NOMO-1 (cell line): ENCODE measurements at regions not wholly inside any gene's neighbourhood (a gene's known extent, or its start where the extent isn't known, plus 50 kb on each side); places are given as distances from the start of the nearest gene placed in this dataset.
A peak's percentile ranks its signal among the peaks of the same experiment; 100 is the strongest.

Source experiments
- DNase-seq, 2 experiments: peaks; one replicate each; lab custom pipeline; 2025; ENCODE audit not compliant: unreplicated experiment in 2 of 2; lab: John Stamatoyannopoulos, UW

DNA sequence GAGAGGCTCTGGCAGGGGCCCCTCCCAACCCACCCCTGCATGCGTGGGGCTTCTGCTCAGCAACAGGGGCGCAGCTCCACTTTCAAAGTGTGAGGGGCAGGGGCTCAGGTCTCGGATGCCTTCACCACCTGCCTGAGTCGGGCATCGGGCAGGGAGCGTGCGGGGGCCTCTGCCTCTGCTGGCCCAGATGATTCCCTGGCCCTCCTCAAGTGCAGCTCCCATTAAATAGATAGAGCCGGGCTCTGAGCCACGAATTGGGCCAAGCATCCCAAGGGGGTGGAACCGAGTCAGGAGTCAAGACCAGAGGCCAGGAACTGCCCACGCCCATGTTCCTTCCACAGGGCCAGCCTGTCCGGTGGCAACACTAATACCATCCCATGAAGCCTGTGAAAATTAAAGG is 108.9 kb upstream of the FAM20C start:
- no peak for DNase-seq

DNA sequence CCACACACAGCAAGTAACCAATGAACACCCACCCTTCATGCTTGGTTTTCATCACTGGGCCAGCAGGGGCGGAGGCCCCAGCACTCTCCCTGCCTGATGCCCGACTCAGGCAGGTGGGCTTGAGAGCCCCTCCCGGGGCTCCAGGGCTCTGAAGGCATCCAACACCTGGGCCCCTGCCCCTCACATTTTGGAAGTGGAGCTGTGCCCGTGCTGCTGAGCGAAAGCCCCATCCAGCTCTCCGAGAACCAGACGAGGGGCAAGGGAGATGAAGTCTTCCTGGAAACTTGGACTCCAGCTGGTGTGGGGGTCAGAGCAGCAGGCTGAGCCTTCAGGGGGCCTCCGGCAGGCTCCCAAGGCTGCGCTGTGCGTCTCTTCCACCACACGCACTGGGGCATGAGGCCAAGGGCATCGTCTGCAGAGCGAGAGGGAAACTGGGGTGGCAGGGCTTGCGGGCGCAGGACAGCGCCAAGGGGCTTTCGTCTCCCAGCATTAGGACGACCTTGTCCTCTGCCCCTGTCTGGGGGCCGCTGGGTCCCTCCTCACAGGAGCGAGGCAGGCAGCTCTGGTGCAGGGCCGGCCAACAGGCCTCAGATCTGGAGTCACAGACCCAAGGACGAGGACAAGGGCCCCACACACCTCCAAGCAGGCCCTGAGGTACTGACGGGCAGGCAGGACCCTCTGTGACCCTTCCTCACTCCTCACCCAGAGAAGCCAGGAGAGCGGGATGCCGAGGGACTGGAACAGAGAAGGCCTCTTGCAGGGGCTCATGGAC is 108.3 kb upstream of the FAM20C start:
- no peak for DNase-seq

DNA sequence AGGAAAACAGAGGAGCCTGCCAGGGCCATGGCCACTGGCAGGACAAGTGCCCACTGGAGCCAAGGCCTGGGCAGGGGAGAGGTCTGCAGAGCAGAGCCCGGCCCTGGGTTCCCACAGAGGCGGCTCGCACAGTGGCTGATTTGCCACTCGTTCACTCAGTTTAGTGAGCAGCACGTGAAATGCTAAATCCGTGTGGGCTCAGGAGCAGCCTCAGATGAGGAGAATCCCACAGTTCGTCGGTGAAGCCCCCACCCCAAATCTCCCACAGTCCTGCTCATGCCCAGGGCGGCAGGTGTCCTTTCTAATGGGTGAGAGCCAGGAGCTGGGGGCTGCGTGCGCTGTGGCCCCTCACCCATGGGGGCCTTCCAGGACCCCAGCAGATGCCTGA is 107.7 kb upstream of the FAM20C start:
- no peak for DNase-seq

DNA sequence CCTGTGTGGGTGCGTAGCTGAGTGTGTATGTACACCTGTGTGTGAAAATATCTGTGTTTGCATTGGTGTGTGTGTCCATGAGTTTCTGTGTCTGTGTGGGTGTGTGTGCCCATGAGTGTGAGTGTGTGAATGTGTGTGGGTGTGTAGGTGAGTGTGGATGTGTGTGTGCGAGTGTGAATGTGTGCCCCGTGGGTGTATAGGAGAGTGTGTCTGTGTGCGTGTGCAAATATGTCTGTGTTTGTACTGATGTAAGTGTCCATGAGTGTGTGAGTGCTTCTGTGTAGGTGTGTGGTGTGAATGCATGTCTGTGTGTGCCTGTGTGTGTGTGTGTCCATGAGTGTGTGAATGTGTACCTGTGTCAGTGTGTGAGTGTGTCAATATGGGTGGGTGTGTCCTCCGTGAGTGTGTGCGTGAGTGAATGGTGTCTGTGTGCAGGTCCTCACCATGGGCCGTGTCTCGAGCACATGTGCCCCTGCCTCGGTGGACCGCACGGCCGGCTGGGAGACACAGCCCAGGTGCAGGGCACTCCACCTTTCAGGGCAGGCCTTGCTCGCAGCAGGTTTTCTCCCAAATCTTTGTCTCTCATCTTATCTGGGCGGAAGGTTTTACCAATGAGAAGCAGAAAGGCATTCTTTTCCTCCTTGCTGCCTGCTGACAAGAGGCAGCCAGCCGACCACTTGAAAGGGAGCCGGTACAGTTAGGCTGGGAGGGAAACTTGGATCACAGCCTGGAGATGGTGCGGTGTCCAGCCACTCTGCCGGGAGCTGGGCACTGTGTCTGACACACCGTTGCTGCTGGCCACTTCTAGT is 107.1 kb upstream of the FAM20C start:
- no peak for DNase-seq

DNA sequence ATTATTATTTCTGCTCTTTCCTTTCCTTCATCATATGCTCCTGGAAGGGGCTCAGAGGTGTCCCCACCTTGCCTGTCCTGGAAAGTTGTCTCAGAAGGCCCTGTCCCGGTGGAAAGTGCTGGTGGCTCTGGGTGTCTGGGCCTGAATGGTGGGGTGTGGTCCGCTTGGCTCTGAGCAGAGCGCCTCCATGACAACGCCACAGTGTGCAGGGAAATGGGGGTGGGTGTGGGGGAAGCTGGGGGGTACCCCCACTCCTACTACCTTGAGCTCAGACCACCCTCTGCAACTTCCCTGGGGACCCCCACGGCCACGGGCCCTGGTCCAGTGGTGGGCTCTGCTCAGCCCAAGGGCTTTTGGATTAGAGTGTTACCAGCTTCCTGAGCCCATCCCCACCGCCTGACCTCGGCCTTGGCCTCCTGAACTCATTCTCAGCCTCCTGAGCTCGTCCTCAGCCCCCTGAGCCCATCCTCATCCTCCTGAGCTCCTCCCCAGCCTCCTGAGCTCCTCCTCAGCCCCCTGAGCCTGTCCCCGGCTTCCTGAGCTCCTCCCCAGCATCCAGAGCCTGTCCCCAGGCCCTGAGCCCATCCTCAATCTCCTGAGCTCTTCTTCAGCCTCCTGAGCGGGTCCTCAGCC is 106.4 kb upstream of the FAM20C start:
- DNase-seq = no peak

DNA sequence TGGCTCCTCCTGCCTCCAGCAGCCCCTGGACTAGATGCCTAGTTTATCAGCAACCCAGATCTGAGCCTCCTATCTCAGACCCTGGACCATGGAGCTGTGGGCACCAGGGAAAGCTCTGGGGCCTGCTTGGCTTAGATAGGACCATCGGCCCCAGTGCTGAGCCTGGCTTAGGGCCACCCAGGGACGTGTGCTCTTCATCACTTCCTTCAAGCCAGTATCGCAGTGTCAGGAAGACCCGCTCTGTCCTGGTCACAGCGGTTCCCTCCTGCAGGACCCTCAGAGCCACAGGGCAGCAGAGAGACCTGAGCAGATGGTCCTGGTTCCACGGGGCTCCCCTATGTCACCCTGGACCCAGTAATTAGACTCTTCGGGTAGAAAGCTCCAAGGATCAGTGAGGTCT is 105.7 kb upstream of the FAM20C start:
- no peak for DNase-seq

DNA sequence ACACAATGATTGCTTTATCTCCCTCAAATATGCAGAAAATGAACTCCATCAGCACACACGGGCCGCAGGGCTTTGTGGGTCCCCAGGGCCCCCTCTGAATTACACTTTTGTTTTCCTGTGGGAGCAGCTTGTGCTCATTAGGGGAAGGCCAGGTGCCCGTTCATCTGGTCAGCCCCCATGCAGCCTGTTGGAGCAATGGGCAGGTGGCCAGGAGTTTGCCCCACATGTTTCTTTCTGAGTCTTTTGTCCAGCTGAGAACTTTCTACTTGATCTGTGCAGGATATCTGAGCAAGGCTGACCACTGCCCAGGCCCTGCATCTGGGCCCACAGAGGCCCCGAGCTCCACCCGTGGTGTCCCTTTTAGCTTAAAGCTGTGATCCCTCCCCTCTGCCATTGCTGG is 105.3 kb upstream of the FAM20C start:
- DNase-seq = no peak

DNA sequence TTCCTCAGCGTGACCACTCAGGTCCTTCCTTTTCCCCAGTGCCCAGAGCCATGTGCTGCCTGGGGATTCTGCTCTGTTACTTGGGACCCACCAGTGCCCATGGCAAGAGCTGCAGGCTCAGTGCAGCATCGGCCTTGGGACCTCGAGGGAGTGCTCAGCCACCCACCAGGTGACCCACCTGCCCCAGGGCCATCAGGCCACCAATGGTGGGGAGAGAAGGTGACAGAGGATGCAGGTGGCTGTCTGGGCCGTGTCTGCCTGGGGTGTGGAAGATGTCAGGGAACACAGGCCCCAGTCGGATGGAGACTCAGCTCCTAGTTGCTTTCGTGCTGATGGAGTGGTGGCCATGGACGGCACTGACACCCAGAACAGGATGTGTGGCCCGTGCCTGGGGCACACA is 104.7 kb upstream of the FAM20C start:
- no peak for DNase-seq

DNA sequence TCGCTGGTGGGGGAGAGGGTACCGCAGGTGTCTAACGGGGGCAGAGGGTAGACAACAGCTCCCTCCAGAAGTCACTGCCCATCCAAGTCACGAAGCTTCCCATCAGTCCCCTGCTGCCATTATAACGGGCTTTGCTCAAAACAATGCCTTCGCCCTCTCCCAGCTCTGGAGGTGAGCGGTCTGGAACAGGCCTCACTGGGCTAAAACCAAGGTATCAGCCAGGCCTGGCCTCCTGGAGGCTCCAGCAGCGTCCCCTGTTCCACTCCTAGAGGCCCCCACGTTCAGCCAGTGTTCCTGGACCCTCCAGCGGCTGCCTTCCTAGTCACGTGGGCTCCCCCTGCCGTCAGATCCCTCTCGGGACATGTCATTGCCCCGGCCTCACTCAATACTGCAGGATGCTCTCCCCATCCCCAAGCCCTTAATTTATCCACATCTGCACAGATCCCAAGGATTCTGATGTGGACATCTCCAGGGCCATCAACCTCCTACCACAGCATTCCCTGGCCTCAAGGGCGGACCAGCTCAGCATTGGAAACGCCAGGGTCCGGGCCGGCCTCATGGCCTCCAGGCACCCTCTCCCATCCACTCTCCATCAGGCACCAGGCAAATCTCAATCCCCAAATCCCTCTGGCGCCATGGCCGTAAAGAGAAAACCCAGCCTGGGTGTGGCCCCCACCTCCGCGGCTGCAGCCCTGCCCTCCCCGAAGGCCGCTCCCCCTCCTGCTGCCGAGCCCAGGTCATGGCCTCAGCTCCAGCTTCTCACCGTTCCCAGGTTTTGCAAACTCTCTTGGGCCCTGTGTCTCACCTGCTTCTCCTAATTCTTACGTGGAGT is 104.1 kb upstream of the FAM20C start:
- DNase-seq = no peak

DNA sequence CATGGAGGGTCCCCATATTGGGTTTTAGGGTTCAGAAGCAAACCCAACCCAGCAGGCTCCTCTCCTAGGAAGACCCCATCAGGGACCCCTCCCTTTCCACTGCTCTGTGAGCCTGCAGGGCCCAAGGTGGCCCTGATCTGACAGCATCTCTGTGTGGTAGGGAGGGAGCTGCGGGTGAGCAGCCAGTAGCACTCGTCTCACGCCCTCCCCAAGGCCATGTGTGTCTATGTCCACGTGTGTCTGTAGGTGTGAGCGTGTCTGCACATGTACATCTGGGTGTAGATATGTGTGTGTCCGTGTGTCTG is 103.5 kb upstream of the FAM20C start:
- no peak for DNase-seq

DNA sequence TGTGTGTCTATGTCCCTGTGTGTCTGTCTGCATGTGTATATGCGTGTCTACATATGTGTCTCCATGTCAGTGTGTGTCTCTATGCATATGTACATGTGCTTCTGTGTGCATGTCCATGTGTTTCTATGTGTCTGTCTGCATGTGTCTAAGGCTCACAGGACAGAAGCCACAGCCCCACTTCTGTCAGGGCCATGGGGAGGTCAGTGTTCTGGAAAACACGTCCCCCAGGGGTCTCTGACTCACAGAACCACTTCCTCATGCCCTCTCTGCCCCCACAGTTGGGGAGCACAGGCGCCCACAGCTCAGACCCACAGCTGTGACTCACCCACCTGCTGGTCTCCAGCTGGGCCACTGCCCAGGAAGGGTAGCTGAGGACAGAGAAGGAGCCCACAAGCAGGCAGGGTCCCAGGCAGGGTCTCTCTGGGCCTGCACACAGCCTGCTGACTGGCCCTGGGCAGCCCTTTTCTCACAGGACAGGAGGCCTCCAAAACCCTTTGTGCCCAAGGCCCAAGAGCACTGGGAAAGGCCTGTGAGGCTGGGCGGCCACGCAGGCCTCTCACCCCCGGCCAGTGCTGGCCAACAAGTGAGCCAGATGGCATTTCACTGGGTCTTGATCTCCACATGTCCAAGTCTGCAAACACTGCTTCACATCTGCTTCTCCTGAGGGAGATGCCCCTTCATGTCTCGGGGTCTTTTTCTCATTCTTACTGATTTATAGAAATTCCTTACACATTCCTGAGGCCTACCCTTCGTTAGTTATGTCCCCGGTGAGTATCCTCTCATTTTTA is 102.9 kb upstream of the FAM20C start:
- DNase-seq = peak; percentile 45 to 59

DNA sequence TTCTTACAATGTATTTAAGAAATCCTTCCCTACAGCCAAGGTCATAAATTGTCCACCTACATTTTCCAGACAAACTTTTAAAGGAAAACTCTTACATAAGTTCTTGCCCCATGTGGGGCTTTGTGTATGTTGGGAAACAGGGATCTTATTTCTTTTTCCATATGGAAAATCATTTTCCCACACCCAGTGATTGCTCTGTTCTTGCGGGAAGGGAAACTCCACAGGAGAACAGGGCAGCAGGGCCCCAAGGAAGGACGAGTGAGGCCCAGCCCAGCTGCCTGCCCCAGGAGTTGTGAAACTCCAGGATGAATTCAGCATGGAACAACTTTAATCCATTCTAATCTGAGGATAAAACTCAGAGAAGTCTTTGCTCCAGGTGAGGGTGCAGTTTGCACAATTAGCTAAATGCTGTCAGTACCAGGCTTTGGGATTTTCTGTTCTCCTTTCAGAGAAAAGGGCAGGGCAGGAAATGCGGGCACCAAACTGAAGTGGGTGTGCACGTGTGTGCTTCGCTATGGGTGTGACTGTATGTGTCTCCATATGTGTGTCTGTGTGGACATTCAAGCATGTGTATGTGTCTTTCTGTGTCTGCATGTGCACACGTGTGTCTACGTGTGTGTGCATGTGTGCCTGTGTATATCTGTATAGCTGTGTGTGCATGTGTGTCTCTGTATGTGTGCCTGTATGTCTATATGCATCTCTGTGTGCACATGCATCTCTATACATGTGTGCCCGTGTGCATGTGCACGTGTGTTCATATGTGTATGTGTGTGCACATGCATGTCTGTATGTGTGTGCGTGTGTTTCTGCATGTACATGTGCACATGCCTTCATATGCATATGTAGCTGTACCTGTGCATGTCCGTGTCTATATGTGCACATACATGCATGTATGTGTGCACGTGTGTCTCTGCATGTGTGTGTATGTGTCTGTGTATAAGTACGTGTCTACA is 102.0 kb upstream of the FAM20C start:
- DNase-seq = peak; percentile 60 to 71

DNA sequence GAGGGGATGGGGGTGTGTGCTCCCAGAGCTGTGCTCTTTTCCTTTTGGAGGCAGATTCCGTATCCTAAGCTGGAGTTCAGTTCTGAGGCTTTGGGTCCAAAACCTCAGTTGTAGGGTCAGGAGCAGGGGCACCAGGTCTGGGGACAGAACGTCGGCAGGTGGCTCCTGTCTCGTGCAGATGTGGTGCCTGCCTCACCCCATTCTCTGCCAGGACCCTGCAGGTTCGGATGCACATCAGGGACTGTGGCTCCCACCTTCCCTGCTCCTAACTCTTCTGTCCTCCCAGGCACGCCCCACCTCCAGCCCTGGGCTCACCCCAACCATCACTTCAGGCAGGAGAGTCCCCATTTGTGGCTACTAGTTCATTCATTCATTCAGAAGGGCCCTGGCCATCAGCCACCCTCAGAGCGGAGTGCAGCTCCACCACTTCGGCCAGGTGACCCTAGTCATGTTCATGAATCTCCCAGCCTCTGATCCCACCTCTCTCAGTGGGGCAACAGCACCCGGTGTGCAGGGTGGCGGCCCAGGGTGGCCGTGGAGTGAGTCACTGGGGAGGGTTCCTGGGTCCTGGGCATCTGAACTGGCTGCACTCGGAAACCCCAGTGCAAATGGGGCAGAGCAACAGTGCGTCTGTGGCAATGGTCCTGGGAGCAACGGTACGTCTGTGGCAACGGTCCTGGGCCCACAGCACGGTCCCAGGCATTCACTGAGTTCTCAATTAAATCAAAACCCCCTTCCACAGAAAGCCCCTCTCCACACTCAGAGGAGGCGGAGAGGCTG is 100.8 kb upstream of the FAM20C start:
- no peak for DNase-seq

DNA sequence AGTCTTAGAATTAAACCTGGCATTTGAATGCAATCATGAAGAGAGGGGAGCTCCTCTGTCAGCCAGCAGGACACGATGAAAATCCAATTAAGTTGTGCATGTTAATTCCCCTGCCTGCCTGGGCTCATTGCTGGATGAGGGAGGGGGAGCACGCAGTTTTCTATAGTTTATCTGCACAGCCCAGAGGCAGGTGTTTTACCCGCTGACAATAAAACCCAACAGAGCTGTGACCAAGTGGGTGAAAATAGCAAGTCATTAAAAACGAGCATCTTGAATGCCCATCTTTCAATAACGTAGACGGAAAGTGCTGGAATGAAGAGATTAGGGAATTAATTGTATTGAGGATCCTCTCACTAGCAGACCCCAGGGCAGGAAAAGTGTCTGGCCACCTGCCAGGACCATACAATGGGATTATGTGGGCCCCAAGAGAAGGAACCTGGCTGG is 100.1 kb upstream of the FAM20C start:
- no peak for DNase-seq

DNA sequence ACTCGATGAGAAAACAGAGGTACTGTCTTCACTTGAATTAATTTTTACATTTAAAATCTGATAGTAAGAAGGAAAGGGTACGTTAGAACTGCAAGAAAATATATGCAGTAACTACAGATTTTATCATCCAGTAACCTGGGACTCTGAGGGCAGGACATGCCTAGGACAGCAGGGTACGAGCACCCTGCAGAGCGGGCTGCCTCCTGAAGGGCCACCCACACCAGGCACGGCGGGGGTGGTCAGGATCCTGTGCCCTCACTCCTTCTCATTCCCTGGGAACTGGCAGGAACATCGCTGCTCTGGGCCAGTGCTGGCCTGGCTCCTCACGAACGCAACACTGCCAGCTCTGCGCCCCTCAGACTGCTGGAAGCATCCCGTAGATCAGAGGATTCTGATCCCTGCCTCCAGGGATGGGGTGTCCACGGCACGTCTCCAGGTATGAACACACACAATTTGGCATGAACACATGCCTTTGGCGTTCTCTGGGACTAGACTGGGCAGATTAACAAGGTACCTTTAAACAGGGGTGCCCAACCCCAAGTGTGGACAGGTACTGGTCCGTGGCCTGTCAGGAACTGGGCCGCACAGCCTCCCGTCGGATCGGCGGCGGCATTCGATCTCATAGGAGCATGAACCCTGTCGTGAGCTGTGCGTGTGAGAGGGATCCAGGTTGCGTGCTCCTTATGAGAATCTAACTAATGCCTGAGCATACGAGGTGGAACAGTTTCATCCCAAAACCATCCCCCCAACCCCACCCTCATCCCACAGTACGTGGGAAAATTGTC is 99.3 kb upstream of the FAM20C start:
- DNase-seq = no peak

DNA sequence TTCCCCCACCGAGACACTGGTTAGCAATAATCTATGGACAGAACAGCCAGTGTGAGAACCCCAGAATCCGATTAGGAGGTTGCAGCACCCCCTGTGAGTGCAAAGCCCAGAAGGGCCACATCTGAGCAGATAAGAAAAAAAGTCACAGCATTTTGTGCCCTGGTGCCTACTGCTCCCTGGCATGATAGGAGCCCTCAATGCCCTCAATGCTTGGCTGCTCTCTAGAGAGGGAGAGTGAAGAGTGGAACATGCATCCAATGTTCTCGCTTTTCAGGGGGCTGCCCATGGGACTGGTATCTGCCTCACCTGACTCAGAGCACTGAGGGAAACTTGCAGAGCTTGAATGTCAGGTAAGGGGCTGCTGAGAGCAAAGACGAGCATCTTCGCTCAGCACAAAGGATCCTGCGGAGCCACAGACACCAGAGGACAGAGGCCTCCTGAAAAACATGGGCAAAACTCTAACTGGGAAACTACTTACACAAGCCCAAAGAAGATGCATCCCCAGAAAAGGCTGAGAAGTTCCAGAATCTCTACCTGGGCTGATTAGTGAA is 98.0 kb upstream of the FAM20C start:
- no peak for DNase-seq

DNA sequence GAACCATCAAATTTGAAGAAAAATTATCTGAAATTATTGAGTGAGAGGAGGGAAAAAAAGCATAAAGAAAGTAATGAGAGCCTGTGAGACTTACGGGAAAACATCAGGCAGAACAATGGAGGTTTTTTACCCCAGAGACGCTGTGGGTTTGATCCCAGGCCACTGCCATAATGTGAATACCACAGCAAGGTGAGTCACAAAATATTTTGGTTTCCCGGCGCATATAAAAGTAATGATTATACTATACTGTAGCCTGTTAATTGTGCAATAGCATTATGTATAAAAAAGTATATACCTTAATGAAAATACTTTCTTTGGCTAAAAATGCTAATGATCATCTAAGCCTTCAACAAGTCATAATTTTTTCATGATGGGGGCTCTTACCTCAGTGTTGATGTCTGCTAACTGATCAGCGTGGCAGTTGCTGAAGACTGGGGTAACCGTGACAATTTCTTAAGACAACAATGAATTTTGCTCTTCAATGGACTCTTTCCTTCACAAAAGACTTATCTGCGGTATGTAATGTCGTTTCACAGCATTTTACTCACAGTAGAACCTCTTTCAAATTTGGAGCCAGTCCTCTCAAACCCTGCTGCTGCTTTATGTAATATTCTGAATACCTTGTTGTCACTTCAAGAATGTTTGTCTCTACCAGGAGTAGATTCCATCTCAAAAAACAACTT is 97.0 kb upstream of the FAM20C start:
- no peak for DNase-seq
